Hepatocyte (in vitro differentiated cells): ENCODE measurements at regions not wholly inside any gene's neighbourhood (a gene's known extent, or its start where the extent isn't known, plus 50 kb on each side); places are given as distances from the start of the nearest gene placed in this dataset.

ENCODE experiments used
- DNase-seq: peaks from one replicate; pipeline ENCODE4 v3.0.0-alpha.2; 2016; ENCODE audit warnings: low spot score
- H2AFZ ChIP-seq: fragments of 200-600 bp; sonication (generic); 2 replicates; pipeline ENCODE4 v1.6.0; 2016; ENCODE audit warnings: antibody characterized with exemption, mild to moderate bottlenecking
- H3K27ac ChIP-seq: fragments of 200-600 bp; sonication (generic); 2 replicates; pipeline ENCODE4 v1.5.1; 2016; ENCODE audit warnings: mild to moderate bottlenecking
- H3K27me3 ChIP-seq: fragments of 200-600 bp; sonication (generic); 2 replicates; pipeline ENCODE4 v1.6.1; 2016
- H3K36me3 ChIP-seq: fragments of 200-600 bp; sonication (generic); replicated peaks from 2 replicates; pipeline ENCODE4 v1.5.1; 2016; ENCODE audit warnings: low read depth; ENCODE audit not compliant: insufficient read depth
- H3K4me1 ChIP-seq: fragments of 200-600 bp; sonication (generic); 2 replicates; pipeline ENCODE4 v1.5.1; 2016; ENCODE audit warnings: mild to moderate bottlenecking, moderate library complexity; ENCODE audit not compliant: insufficient read depth
- H3K4me2 ChIP-seq: fragments of 200-600 bp; sonication (generic); 2 replicates; pipeline ENCODE4 v1.6.0; 2016
- H3K4me3 ChIP-seq: fragments of 200-600 bp; sonication (generic); 2 replicates; pipeline ENCODE4 v1.5.1; 2016; ENCODE audit warnings: mild to moderate bottlenecking
- H3K79me2 ChIP-seq: fragments of 200-600 bp; sonication (generic); 2 replicates; pipeline ENCODE4 v1.6.0; 2017; ENCODE audit warnings: mild to moderate bottlenecking
- H3K9me2 ChIP-seq: fragments of 200-600 bp; sonication (generic); replicated peaks from 2 replicates; pipeline ENCODE4 v1.6.0; 2017; ENCODE audit warnings: mild to moderate bottlenecking; ENCODE audit not compliant: insufficient read depth
- H3K9me3 ChIP-seq: fragments of 200-600 bp; sonication (generic); 2 replicates; pipeline ENCODE4 v1.5.1; 2016; ENCODE audit warnings: low read depth, mild to moderate bottlenecking
- H4K20me1 ChIP-seq: fragments of 200-600 bp; sonication (generic); 2 replicates; pipeline ENCODE4 v1.6.0; 2016; ENCODE audit warnings: mild to moderate bottlenecking; ENCODE audit not compliant: insufficient read depth, poor library complexity, severe bottlenecking
- CTCF ChIP-seq: fragments of 200-600 bp; sonication (generic); IDR thresholded peaks from 2 replicates; pipeline ENCODE4 v1.5.1; 2016; ENCODE audit warnings: antibody characterized with exemption, mild to moderate bottlenecking; ENCODE audit not compliant: poor library complexity
- EZH2 ChIP-seq: fragments of 200-600 bp; sonication (generic); IDR thresholded peaks from 2 replicates; pipeline ENCODE4 v1.6.1; 2016; ENCODE audit warnings: antibody characterized with exemption, mild to moderate bottlenecking, borderline replicate concordance
- EZH2phosphoT487 ChIP-seq: fragments of 200-600 bp; sonication (generic); IDR thresholded peaks from one replicate; pipeline ENCODE4 v1.6.1; 2018; ENCODE audit warnings: antibody characterized with exemption, mild to moderate bottlenecking, low read depth, moderate library complexity; ENCODE audit not compliant: unreplicated experiment, severe bottlenecking
- WGBS: methylation state at CpG from one replicate; pipeline ENCODE4 v1.1.6; 2016; ENCODE audit warnings: low lambda C conversion rate; ENCODE audit errors: missing lambda C conversion rate; 5-methylcytosine and 5-hydroxymethylcytosine counted together

- Histone ChIP-seq H4K20me1 (no peaks in the 10 kb centered on the region), H3K9me2 (no peaks in the 10 kb centered on the region), H3K9me3 (peaks cover 11% of the 10 kb centered on the region), H3K4me2 (no peak overlapping the region), H2AFZ (no peak overlapping the region), H3K36me3 (no peaks in the 10 kb centered on the region), H3K79me2 (no peaks in the 10 kb centered on the region), H3K27ac (no peak overlapping the region), H3K4me3 (no peak overlapping the region), H3K4me1 (no peaks in the 10 kb centered on the region), H3K27me3 (no peaks in the 10 kb centered on the region)
- TF ChIP-seq EZH2 (no peak), EZH2phosphoT487 (no peak), CTCF (no peak)
- DNase-seq, result no peak
- WGBS, result 91% methylated on average over 6 of the region's 6 CpGs
Measured at GRCh38 chr11:69385144-69385820, 91.3 kb downstream of the MYEOV start.

GRCh38 chr11:69385832-69386427, 92.0 kb downstream of the MYEOV start:
- H3K36me3 ChIP-seq, result no peaks in the 10 kb centered on the region

GRCh38 chr11:69386594-69387408, 92.8 kb downstream of the MYEOV start:
- WGBS, result 92% methylated on average over 8 of the region's 8 CpGs
- Histone ChIP-seq H4K20me1 (no peaks in the 10 kb centered on the region), H3K79me2 (no peaks in the 10 kb centered on the region), H3K9me3 (peaks cover 11% of the 10 kb centered on the region), H3K27me3 (no peaks in the 10 kb centered on the region), H3K27ac (no peak overlapping the region), H3K4me1 (no peaks in the 10 kb centered on the region), H2AFZ (no peak overlapping the region), H3K36me3 (no peaks in the 10 kb centered on the region), H3K4me2 (no peak overlapping the region), H3K4me3 (no peak overlapping the region), H3K9me2 (no peaks in the 10 kb centered on the region)
- no peak for DNase-seq
- TF ChIP-seq EZH2 (no peak), CTCF (no peak), EZH2phosphoT487 (no peak)

More at GRCh38 chr11:69385832-69386427, 92.0 kb downstream of the MYEOV start:
- no peaks in the 10 kb centered on the region for H3K27me3 ChIP-seq
- no peaks in the 10 kb centered on the region for H3K9me2 ChIP-seq
- no peaks in the 10 kb centered on the region for H3K4me1 ChIP-seq
- no peak overlapping the region for H3K4me3 ChIP-seq
- no peaks in the 10 kb centered on the region for H3K79me2 ChIP-seq
- H3K4me2 ChIP-seq, result no peak overlapping the region
- no peak overlapping the region for H2AFZ ChIP-seq
- peaks cover 11% of the 10 kb centered on the region for H3K9me3 ChIP-seq
- 91% methylated on average over 14 of the region's 14 CpGs for WGBS
- TF ChIP-seq CTCF, result no peak
- TF ChIP-seq EZH2, result no peak
- TF ChIP-seq EZH2phosphoT487, result no peak
- no peak overlapping the region for H3K27ac ChIP-seq
- no peaks in the 10 kb centered on the region for H4K20me1 ChIP-seq
- no peak for DNase-seq
